ENCODE measurements at regions not wholly inside any gene's neighbourhood (a gene's known extent, or its start where the extent isn't known, plus 50 kb on each side); places are given as distances from the start of the nearest gene placed in this dataset.

DNA sequence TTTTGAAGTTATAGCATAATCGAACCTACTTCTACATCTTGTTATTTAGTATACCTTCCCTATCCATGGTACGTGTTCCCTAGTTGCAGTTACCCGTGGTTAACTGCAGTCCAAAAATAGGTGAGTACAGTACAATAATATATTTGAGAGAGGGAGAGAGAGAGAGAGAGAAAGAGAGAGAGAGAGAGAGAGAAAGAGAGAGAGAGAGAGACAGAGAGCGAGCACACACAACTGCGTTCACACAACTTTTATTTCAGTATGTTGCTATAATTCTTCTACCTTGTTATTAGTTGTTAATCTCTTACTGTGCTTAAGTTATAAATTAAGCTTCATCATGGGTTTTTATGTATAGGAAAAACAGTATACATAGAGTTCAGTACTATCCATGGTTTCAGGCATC lies 928.1 kb downstream of the TUSC7 start:
- DNase-seq = no peak
- Histone ChIP-seq H3K36me3 (replicated peaks in 1 of 2; ENCODE audit: control insufficient read depth in 1 of 2, insufficient read depth in 2 of 2, low read length in 1 of 2) (peaks cover 0 to 7% of the 10 kb centered on the region in 2 experiments), H3K9me3 (no peaks in the 10 kb centered on the region), H3K27ac (ENCODE audit: low read depth in 2 of 2, low read length in 1 of 2) (no peak overlapping the region), H3K4me3 (ENCODE audit: low read depth in 2 of 2, low read length in 1 of 2) (no peak overlapping the region), H4K20me1 (ENCODE audit: insufficient read depth) (no peaks in the 10 kb centered on the region), H3K4me2 (no peak overlapping the region), H3K4me1 (ENCODE audit: control insufficient read depth in 1 of 2, insufficient read depth in 2 of 2, low read depth in 1 of 2, low read length in 1 of 2) (peaks cover 0 to 8% of the 10 kb centered on the region in 2 experiments; a peak in 2 of 4 replicates), H3K9ac (no peak overlapping the region), H3F3A (replicated peaks; ENCODE audit: insufficient read depth) (no peaks in the 10 kb centered on the region), H3K79me2 (ENCODE audit: insufficient read depth) (no peaks in the 10 kb centered on the region), H3K27me3 (ENCODE audit: insufficient read depth) (no peaks in the 10 kb centered on the region), H3K9me2 (no peaks in the 10 kb centered on the region), H2AFZ (ENCODE audit: low read depth) (no peak overlapping the region)
- ChIA-PET CTCF (no interaction called here), POLR2A (no interaction called here)
- WGBS (ENCODE audit: low lambda C conversion rate) = 93% methylated on average over 5 of the region's 5 CpGs
- TF ChIP-seq POLR2AphosphoS5 (IDR thresholded peaks at IDR 0.05; ENCODE audit: low read depth, low read length) (no peak), NFIC (IDR thresholded peaks at IDR 0.05; ENCODE audit: borderline replicate concordance) (no peak), MXI1 (IDR thresholded peaks at IDR 0.05; ENCODE audit: low read depth, low read length) (no peak), GATA2 (CRISPR knock-in tag; IDR thresholded peaks at IDR 0.05) (no peak), RXRA (IDR thresholded peaks at IDR 0.05; ENCODE audit: borderline replicate concordance, low read depth) (no peak), RFX5 (IDR thresholded peaks at IDR 0.05; ENCODE audit: low read length) (no peak)
- TF ChIP-seq, protein P1, sequence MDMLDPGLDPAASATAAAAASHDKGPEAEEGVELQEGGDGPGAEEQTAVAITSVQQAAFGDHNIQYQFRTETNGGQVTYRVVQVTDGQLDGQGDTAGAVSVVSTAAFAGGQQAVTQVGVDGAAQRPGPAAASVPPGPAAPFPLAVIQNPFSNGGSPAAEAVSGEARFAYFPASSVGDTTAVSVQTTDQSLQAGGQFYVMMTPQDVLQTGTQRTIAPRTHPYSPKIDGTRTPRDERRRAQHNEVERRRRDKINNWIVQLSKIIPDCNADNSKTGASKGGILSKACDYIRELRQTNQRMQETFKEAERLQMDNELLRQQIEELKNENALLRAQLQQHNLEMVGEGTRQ (IDR thresholded peaks at IDR 0.05; ENCODE audit: borderline replicate concordance, low read depth, low read length) = no peak
- TF ChIP-seq, protein P2, sequence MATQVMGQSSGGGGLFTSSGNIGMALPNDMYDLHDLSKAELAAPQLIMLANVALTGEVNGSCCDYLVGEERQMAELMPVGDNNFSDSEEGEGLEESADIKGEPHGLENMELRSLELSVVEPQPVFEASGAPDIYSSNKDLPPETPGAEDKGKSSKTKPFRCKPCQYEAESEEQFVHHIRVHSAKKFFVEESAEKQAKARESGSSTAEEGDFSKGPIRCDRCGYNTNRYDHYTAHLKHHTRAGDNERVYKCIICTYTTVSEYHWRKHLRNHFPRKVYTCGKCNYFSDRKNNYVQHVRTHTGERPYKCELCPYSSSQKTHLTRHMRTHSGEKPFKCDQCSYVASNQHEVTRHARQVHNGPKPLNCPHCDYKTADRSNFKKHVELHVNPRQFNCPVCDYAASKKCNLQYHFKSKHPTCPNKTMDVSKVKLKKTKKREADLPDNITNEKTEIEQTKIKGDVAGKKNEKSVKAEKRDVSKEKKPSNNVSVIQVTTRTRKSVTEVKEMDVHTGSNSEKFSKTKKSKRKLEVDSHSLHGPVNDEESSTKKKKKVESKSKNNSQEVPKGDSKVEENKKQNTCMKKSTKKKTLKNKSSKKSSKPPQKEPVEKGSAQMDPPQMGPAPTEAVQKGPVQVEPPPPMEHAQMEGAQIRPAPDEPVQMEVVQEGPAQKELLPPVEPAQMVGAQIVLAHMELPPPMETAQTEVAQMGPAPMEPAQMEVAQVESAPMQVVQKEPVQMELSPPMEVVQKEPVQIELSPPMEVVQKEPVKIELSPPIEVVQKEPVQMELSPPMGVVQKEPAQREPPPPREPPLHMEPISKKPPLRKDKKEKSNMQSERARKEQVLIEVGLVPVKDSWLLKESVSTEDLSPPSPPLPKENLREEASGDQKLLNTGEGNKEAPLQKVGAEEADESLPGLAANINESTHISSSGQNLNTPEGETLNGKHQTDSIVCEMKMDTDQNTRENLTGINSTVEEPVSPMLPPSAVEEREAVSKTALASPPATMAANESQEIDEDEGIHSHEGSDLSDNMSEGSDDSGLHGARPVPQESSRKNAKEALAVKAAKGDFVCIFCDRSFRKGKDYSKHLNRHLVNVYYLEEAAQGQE (IDR thresholded peaks at IDR 0.05; ENCODE audit: low read depth, low read length) = no peak

DNA sequence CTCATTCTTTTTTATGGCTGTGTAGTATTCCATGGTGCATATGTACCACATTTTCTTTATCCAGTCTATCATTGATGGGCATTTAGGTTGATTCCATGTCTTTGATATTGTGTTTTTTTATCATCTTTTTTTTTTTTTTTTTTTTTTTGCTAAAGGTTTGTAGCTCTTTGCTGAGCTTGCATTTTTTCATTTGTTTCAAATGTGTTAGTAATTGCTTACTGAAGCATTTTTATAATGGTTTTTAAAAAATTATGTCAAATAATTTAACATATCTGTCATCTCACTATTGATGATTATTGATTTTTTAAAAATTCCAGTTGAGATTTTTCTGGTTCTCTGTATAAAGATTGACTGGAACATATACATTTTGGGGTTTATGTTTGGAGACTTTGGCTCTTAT lies 934.6 kb downstream of the TUSC7 start:
- no peaks in the 10 kb centered on the region for H3K9me3 ChIP-seq
- peaks cover 0 to 5% of the 10 kb centered on the region in 2 experiments for H3K36me3 ChIP-seq (replicated peaks in 1 of 2; ENCODE audit: control insufficient read depth in 1 of 2, insufficient read depth in 2 of 2, low read length in 1 of 2)
- H3K79me2 ChIP-seq (ENCODE audit: insufficient read depth) = no peaks in the 10 kb centered on the region
- ChIA-PET CTCF (no interaction called here), POLR2A (no interaction called here)
- H3K4me3 ChIP-seq (ENCODE audit: low read depth in 2 of 2, low read length in 1 of 2) = no peak overlapping the region
- H4K20me1 ChIP-seq (ENCODE audit: insufficient read depth) = no peaks in the 10 kb centered on the region
- no peak overlapping the region for H3K9ac ChIP-seq
- H3K4me1 ChIP-seq (ENCODE audit: control insufficient read depth in 1 of 2, insufficient read depth in 2 of 2, low read depth in 1 of 2, low read length in 1 of 2) = no peaks in the 10 kb centered on the region; a peak in 1 of 4 replicates
- H2AFZ ChIP-seq (ENCODE audit: low read depth) = no peak overlapping the region
- H3K27me3 ChIP-seq (ENCODE audit: insufficient read depth) = no peaks in the 10 kb centered on the region
- no peaks in the 10 kb centered on the region for H3F3A ChIP-seq (replicated peaks; ENCODE audit: insufficient read depth)
- H3K4me2 ChIP-seq = no peak overlapping the region
- DNase-seq = no peak
- H3K27ac ChIP-seq (ENCODE audit: low read depth in 2 of 2, low read length in 1 of 2) = no peak overlapping the region
- TF ChIP-seq, protein P3, sequence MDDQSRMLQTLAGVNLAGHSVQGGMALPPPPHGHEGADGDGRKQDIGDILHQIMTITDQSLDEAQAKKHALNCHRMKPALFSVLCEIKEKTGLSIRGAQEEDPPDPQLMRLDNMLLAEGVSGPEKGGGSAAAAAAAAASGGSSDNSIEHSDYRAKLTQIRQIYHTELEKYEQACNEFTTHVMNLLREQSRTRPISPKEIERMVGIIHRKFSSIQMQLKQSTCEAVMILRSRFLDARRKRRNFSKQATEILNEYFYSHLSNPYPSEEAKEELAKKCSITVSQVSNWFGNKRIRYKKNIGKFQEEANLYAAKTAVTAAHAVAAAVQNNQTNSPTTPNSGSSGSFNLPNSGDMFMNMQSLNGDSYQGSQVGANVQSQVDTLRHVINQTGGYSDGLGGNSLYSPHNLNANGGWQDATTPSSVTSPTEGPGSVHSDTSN (IDR thresholded peaks at IDR 0.05) = no peak
- TF ChIP-seq, protein P2 (IDR thresholded peaks at IDR 0.05; ENCODE audit: low read depth, low read length) = no peak
- no peak for TF ChIP-seq JUND (IDR thresholded peaks at IDR 0.05)
- no peaks in the 10 kb centered on the region for H3K9me2 ChIP-seq
